Activated naive CD8-positive, alpha-beta T cell treated with anti-CD3 and anti-CD28 coated beads for 36 hours (primary cell): ENCODE measurements at regions not wholly inside any gene's neighbourhood (a gene's known extent, or its start where the extent isn't known, plus 50 kb on each side); places are given as distances from the start of the nearest gene placed in this dataset.

ENCODE experiments used
- DNase-seq: peaks from one replicate; pipeline ENCODE4 v3.0.0; 2021
- H3K27ac Mint-ChIP-seq: one replicate; pipeline ENCODE4 v1.8.0; 2022; ENCODE audit warnings: mild to moderate bottlenecking, moderate library complexity, mixed read lengths
- H3K27me3 Mint-ChIP-seq: one replicate; pipeline ENCODE4 v1.8.0; 2022; ENCODE audit warnings: mild to moderate bottlenecking, mixed read lengths
- H3K36me3 Mint-ChIP-seq: one replicate; pipeline ENCODE4 v1.8.0; 2021; ENCODE audit warnings: mild to moderate bottlenecking, mixed read lengths
- H3K4me1 Mint-ChIP-seq: one replicate; pipeline ENCODE4 v1.8.0; 2021; ENCODE audit warnings: mixed read lengths
- H3K4me3 Mint-ChIP-seq: one replicate; pipeline ENCODE4 v1.8.0; 2022; ENCODE audit warnings: mild to moderate bottlenecking, moderate library complexity, mixed read lengths
- H3K9me3 Mint-ChIP-seq: one replicate; pipeline ENCODE4 v1.8.0; 2022; ENCODE audit warnings: mixed read lengths

DNA sequence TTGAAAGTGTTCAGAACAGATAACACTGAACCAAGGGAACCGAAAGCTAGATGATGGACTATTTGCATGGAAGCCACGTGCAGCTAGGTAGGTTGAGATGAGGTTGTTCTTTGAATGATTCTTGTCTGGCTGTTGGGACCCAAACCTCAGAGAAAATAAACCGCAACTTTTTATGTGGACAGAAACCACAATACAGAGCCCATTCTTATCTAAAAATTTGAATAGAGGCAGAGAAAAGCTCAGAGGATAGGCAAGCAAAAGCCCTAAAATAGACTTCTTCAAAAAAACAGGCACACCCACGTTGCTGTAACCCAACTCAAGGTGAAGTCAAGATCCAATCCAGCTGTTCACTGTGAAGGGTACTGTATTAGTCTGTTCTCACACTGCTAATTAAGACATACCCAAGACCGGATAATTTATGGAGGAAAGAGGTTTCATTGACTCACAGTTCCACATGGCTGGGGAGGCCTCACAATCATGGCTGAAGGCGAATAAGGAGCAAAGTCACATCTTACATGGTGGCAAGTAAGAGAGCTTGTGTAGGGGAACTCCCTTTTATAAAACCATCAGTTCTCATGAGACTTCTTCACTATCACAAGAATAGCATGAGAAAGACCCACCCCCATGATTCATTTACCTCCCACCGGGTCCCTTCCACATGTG, 353.8 kb downstream of the AACS start:
- H3K36me3 Mint-ChIP-seq: no peaks in the 10 kb centered on the region

DNA sequence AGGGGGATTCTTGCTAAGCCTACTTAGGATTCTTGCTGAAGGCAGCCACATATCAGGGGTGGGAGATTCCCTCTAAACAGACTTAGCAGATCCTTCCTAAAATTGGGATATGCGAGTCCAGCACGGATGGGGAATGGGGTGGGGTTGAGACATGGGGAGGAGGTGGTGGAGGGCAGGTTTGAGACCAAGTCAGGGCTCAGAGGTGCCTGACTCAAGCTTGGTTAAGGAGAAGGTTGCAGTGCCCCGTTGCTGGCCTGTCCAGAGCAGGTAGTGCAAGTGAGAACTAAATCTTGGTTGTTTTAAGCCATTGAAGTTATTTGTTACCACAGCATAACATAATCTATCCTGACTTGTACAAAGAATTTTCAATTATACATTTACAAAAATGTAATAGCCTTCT, 359.7 kb downstream of the AACS start:
- H3K4me1 Mint-ChIP-seq: no peaks in the 10 kb centered on the region
- peaks cover 7% of the 10 kb centered on the region for H3K9me3 Mint-ChIP-seq
- no peak overlapping the region for H3K27ac Mint-ChIP-seq
- DNase-seq: no peak
- no peaks in the 10 kb centered on the region for H3K36me3 Mint-ChIP-seq
- H3K4me3 Mint-ChIP-seq: no peak overlapping the region
- no peaks in the 10 kb centered on the region for H3K27me3 Mint-ChIP-seq

More for the DNA sequence above, 353.8 kb downstream of the AACS start:
- no peak overlapping the region for H3K4me3 Mint-ChIP-seq
- no peak overlapping the region for H3K27ac Mint-ChIP-seq
- H3K27me3 Mint-ChIP-seq: no peaks in the 10 kb centered on the region
- no peak for DNase-seq
- no peaks in the 10 kb centered on the region for H3K4me1 Mint-ChIP-seq
- peaks cover 7% of the 10 kb centered on the region for H3K9me3 Mint-ChIP-seq

DNA sequence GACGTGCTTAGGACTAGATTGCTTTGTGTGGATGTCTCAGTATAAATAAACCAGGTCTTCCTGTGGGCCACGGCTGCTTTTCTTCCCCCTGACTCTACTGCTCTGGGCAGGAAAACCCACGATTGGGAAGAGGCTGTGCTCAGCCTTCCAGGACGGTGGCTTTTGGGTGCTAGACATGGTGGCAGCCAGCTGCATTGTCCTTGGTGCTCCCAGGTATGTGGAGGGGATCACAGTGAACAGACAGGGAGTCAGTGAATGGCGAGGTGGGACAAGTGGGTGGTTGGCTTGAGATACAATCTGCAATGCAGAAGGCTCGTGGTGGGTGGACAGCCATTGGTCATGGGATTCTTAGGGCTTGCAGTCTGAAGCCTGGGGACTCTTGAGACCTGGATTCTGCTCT, 366.3 kb downstream of the AACS start:
- no peaks in the 10 kb centered on the region for H3K4me1 Mint-ChIP-seq
- H3K9me3 Mint-ChIP-seq: peaks cover 1% of the 10 kb centered on the region
- no peak for DNase-seq
- no peak overlapping the region for H3K27ac Mint-ChIP-seq
- no peaks in the 10 kb centered on the region for H3K27me3 Mint-ChIP-seq
- H3K4me3 Mint-ChIP-seq: no peak overlapping the region
- no peaks in the 10 kb centered on the region for H3K36me3 Mint-ChIP-seq

DNA sequence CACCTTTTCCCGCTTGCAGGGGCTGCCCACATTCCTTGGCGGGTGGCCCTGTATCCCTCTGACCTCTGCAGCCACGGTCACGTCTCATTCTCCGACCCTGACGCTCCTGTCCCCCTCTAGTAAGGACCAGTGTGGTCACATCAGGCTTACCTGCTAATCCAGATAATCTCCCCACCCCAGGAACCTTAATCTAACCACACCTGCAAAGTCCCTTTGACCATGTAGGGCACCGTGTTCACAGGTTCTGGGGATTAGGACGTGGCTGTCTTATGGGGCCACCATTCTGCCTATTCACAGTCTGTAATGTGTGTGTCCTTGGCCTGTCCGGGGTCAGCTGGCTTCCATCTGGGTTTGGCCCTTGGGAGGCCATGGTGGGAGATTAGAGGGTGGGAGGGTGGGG, 368.9 kb downstream of the AACS start:
- H3K27me3 Mint-ChIP-seq: no peaks in the 10 kb centered on the region
- no peak overlapping the region for H3K4me3 Mint-ChIP-seq
- DNase-seq: no peak
- no peaks in the 10 kb centered on the region for H3K36me3 Mint-ChIP-seq
- no peak overlapping the region for H3K27ac Mint-ChIP-seq
- H3K9me3 Mint-ChIP-seq: peaks cover 1% of the 10 kb centered on the region
- no peaks in the 10 kb centered on the region for H3K4me1 Mint-ChIP-seq

DNA sequence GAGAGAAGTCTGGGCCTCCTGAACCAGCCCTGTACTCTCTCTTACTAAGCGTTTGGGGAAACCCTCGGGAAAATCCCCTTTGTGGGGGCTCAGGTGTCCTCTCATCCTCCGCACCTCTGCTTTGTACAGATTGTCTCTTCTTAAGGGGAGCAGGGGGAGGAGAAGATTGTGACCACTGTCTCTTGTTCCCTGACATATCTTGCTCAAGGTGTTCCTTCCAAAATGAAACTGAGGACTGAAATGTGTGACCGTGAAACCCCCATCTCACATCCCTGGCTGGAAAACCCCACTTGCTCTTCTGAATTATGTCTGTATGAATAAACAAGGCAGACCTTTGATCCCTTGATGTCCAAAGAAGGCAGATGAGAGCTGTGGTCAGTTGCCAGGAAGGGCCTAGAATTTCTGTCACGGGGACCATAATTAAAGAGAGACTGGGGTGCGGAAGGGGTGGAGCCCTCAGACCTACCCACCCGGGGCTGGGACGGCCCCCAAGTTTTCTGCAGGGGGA, 369.8 kb downstream of the AACS start:
- Mint-ChIP-seq H3K9me3 (peaks cover 1% of the 10 kb centered on the region), H3K36me3 (no peaks in the 10 kb centered on the region), H3K4me1 (no peaks in the 10 kb centered on the region), H3K27ac (no peak overlapping the region), H3K4me3 (no peak overlapping the region), H3K27me3 (no peaks in the 10 kb centered on the region)
- DNase-seq: no peak

DNA sequence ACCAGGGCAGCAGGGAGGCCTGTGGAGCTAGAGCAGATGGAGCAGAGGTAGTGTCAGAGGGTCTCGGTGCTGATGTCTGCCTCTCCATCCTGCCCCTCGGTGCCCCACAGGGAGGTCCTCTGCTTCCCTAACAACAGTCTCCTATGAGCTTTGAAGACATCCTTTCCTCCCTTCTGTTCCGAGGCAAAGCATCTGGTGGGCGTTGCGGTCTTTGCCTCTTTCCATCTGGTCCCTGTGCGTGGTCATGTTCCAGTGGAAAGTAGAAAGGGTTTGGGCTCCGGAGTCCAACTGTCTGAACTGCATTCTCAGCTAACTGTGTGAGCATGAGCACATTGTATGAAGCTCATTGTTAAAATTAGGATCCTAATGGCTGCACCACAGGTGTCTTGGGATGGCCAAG, 370.6 kb downstream of the AACS start:
- H3K4me1 Mint-ChIP-seq: no peaks in the 10 kb centered on the region
- no peak overlapping the region for H3K27ac Mint-ChIP-seq
- H3K4me3 Mint-ChIP-seq: no peak overlapping the region

DNA sequence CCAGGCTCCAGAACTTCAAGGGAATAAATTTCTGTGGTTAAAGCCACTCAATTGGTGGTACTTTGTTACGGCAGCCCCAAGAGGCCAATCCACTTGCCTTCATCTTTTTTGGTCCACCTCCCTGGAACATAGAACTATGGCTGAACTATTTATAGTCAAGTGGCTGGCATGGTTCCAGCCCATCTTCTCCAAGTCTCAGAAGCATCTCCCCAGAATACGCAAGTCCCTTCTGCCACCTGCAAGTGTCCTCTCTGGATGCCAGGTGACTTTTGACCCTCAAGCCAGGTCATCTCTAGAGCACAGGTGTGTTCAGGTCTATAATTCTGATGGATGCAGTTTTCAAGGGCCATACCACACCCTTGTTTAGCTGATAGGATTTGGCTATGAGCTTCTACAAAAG, 371.5 kb downstream of the AACS start:
- Mint-ChIP-seq H3K9me3 (peaks cover 1% of the 10 kb centered on the region), H3K4me1 (no peaks in the 10 kb centered on the region)

More for the DNA sequence above, 370.6 kb downstream of the AACS start:
- DNase-seq: no peak
- Mint-ChIP-seq H3K27me3 (peaks cover 4% of the 10 kb centered on the region), H3K9me3 (peaks cover 1% of the 10 kb centered on the region), H3K36me3 (no peaks in the 10 kb centered on the region)

DNA sequence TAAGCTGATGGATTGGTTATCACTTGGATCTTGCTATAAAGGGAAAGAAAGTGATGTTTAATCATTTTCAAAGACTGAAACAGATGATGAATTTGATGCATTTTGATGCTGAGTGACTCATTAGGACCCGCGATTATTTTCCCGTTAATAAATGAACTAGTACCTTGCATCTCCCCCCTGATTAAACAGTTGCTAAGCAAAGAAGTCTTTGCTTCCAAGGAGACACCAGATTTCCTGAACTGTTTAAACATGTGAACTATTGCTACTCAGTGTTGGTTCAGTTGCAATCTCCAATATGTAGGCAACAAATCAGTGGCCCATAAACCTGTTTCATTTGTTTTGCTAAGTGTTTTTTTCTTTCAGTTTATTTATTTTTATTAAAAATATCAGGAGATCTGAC, 375.2 kb downstream of the AACS start:
- Mint-ChIP-seq H3K9me3 (no peaks in the 10 kb centered on the region), H3K27ac (no peak overlapping the region), H3K36me3 (no peaks in the 10 kb centered on the region), H3K4me1 (no peaks in the 10 kb centered on the region), H3K27me3 (peaks cover 4% of the 10 kb centered on the region), H3K4me3 (no peak overlapping the region)
- no peak for DNase-seq

More for the DNA sequence above, 371.5 kb downstream of the AACS start:
- Mint-ChIP-seq H3K36me3 (no peaks in the 10 kb centered on the region), H3K4me3 (no peak overlapping the region), H3K27me3 (peaks cover 4% of the 10 kb centered on the region), H3K27ac (no peak overlapping the region)
- no peak for DNase-seq

DNA sequence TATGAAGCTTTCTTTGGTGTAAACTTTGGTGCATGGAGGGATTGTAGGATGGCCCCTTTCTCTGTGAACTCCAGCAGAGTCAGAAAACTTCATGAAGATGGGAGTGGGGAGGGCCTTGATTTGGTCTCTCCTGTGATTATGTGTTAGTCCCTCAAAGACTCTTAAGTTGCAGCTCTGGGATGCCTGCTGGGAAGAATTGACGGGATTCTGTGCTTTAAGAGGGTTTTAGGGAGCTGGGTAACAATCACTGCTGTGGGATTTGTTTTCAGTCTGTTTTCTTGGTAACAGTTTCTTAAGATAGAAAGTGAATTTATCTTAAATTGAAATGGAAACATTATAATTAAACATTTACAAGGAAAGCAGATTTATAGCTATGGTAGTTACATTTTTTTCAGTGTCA, 378.1 kb downstream of the AACS start:
- Mint-ChIP-seq H3K9me3 (peaks cover 2% of the 10 kb centered on the region), H3K4me1 (no peaks in the 10 kb centered on the region), H3K4me3 (no peak overlapping the region), H3K27ac (no peak overlapping the region), H3K27me3 (peaks cover 4% of the 10 kb centered on the region), H3K36me3 (no peaks in the 10 kb centered on the region)
- DNase-seq: no peak

DNA sequence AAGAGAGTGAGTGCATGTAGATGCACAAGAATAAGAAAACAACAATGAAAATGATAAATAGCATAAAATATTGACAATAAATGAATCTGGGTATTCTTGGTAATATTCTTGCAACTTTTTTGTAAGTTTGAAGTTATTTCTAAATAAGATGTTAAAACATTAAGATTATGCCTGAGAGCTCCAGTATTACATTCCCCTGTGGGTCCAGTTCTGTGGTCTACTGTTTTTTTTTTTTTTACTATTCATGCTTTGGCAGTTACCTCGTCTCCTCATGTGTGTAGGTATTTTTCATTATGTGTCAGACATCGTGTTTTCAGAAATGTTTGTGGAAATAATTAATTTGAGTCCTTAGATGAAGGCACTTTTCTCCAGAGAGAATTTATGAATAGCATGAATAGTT, 386.2 kb downstream of the AACS start:
- Mint-ChIP-seq H3K4me3 (no peak overlapping the region), H3K4me1 (no peaks in the 10 kb centered on the region), H3K36me3 (no peaks in the 10 kb centered on the region), H3K9me3 (peaks cover 16% of the 10 kb centered on the region), H3K27me3 (peaks cover 12% of the 10 kb centered on the region), H3K27ac (no peak overlapping the region)
- no peak for DNase-seq

DNA sequence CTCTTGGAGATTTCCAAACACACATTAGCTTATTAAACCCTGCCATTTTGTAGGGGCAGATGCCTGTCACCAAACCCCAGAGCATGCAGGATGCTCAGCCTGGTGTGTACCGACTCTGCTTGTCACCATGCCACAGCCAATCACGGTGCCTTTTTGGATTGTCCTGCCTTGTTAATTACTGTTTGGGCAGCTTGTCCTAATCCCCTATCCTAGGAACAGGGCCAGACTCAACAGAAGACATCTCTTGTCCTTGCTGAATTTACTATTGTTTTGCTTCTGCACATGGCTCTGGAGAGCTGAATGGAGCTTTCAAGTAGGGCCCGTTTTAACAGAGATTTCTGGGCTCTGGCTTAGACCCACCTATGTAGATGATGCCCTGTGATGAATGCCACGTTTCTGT, 388.5 kb downstream of the AACS start:
- peaks cover 24% of the 10 kb centered on the region for H3K27me3 Mint-ChIP-seq
- H3K27ac Mint-ChIP-seq: no peak overlapping the region
- H3K4me3 Mint-ChIP-seq: no peak overlapping the region
- no peaks in the 10 kb centered on the region for H3K36me3 Mint-ChIP-seq
- H3K4me1 Mint-ChIP-seq: no peaks in the 10 kb centered on the region
- peaks cover 14% of the 10 kb centered on the region for H3K9me3 Mint-ChIP-seq
- no peak for DNase-seq

DNA sequence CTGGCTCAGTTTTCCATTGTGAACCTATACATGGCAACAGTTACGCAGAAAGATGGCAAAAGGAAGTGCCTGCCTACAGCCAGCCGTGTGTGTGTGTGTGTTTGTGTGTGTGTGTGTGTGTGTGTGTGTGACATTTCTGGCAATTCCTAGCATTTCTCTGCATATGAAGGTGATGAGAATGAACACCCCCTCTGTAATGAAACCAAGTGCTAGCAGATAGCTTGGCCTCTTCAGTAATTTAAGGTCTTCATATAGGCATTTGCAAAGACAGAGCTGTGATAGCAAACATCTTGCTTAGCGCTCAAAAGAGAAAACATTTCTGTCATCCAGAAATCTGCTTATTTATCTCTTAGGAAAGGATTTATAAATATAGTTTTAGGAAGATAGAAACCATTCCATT, 389.1 kb downstream of the AACS start:
- DNase-seq: no peak
- peaks cover 24% of the 10 kb centered on the region for H3K27me3 Mint-ChIP-seq
- H3K4me3 Mint-ChIP-seq: no peak overlapping the region
- no peaks in the 10 kb centered on the region for H3K4me1 Mint-ChIP-seq
- H3K36me3 Mint-ChIP-seq: no peaks in the 10 kb centered on the region
- no peak overlapping the region for H3K27ac Mint-ChIP-seq
- H3K9me3 Mint-ChIP-seq: peaks cover 12% of the 10 kb centered on the region

DNA sequence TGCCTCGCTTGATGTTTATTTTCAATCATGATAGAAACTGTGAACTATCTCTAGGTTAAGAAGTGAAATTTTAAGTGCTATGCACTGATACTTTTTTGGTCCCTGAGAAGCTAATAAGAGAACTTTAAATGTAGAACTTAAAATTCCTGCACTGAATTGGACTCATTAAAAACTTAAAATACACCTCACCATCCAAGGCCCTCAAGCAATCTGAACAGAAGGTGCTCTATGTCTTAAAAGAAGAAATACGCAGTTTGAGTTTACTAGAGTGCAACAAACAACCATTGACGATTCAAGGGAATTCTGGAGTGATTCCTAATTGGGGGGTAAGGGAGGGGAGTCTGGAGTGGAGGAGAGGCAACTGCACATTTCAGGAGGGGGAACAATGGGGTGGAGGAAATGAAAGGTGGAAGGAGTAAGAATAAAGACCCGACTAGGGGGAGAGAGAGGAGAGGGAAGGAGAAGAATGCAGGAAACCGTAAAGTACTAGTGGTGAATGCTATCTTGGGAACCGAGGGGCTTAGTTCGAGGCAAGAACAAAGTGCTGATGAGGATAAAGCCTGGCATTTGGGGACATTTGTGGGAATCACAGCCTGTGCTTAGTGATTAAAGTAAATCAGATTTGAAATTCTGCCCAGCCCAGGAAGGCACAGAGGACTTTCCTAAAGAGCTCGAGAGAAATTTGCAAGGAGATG, 389.7 kb downstream of the AACS start:
- Mint-ChIP-seq H3K27me3 (peaks cover 24% of the 10 kb centered on the region), H3K4me3 (no peak overlapping the region), H3K27ac (no peak overlapping the region), H3K4me1 (no peaks in the 10 kb centered on the region), H3K36me3 (no peaks in the 10 kb centered on the region), H3K9me3 (peaks cover 9% of the 10 kb centered on the region)
- DNase-seq: no peak

DNA sequence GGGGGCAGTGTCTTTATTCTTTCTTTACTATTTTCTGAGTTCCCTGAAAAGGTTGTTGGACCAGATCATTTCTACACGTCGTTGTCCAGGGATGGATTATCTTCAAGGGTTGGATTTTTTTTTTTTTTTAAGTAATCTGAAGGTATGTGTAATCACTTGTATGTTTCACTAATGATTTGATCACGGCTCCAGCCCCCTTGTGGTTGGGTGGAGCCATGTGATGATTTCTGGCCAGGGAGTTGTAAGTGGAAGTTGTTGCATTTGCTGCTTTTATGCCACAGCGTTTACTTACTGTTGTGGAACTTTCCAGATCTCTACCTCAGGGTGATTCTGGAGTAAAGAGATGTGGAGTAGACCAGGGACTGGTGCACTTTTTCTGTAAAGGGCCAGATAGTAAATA, 390.3 kb downstream of the AACS start:
- Mint-ChIP-seq H3K36me3 (no peaks in the 10 kb centered on the region), H3K27me3 (peaks cover 24% of the 10 kb centered on the region), H3K27ac (no peak overlapping the region), H3K9me3 (peaks cover 9% of the 10 kb centered on the region), H3K4me3 (no peak overlapping the region), H3K4me1 (no peaks in the 10 kb centered on the region)
- DNase-seq: no peak

DNA sequence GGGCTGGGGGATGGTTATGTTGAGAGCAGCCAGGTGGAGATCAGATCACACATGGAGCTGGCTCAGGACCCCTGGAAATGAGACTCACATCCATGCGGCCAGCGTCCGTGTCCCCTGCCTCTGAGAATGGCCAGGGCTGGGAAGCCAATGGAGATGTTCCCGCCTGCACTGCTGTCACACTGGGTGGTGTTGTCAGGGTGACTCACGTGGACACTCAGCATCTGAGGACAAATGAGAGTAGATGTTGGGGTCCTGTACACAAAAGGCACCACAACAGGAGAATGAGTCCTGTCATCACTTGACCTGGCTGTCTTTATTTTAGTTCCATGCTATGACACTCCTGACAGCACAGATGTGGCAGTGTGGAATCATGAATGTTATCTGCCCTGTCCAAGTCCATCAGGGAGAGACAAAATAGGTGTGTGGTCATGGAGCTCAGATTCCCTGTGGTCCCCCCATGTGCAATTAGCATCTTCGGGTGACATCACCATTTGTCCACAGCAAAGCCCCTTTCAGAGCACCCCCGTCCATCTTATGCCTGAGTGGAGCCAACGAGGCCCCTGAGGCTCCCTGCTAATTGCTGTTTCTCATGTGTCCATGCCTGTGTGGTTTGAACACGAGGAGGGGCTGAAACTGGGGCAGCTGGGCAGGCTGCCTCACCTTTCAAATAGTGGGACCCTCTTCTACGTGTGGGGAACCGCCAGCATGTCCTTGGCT, 393.5 kb downstream of the AACS start:
- Mint-ChIP-seq H3K9me3 (peaks cover 2% of the 10 kb centered on the region), H3K36me3 (no peaks in the 10 kb centered on the region), H3K27me3 (peaks cover 24% of the 10 kb centered on the region), H3K4me3 (no peak overlapping the region), H3K4me1 (no peaks in the 10 kb centered on the region), H3K27ac (no peak overlapping the region)
- DNase-seq: no peak
